ENCODE measurements at regions not wholly inside any gene's neighbourhood (a gene's known extent, or its start where the extent isn't known, plus 50 kb on each side); places are given as distances from the start of the nearest gene placed in this dataset.
"Not testable (repeated sequence)": the region's sequence is repeated elsewhere in the genome, so short reads cannot be mapped to it uniquely, and the experiment has no call there.

GRCh38 chr1:38662126-38662525 is 197.4 kb downstream of the RRAGC start:
- no peak for DNase-seq
- Mint-ChIP-seq H3K27ac (no peak overlapping the region), H3K9me3 (peaks cover 2 to 8% of the 10 kb centered on the region in 2 donors), H3K36me3 (ENCODE audit: insufficient read depth) (no peaks in the 10 kb centered on the region), H3K4me1 (ENCODE audit: low read depth in 2 of 2) (no peaks in the 10 kb centered on the region), H3K27me3 (peaks cover 62 to 68% of the 10 kb centered on the region in 2 donors), H3K4me3 (no peak overlapping the region)
- ATAC-seq (replicated peaks), result no peak

- Mint-ChIP-seq H3K4me3 (no peak overlapping the region), H3K36me3 (ENCODE audit: insufficient read depth) (peaks cover 3% of the 10 kb centered on the region), H3K4me1 (ENCODE audit: low read depth in 2 of 2) (no peaks in the 10 kb centered on the region), H3K9me3 (peaks cover 0 to 2% of the 10 kb centered on the region in 2 donors), H3K27me3 (peaks cover 75 to 79% of the 10 kb centered on the region in 2 donors), H3K27ac (no peak overlapping the region)
- DNase-seq, result no peak
- ATAC-seq (replicated peaks), result no peak
Observed at GRCh38 chr1:38658883-38659282, 200.7 kb downstream of the RRAGC start.

GRCh38 chr1:38657873-38658272 is 201.7 kb downstream of the RRAGC start:
- no peak overlapping the region for H3K27ac Mint-ChIP-seq
- ATAC-seq (replicated peaks) (no peak), DNase-seq (no peak)
- H3K9me3 Mint-ChIP-seq, result peaks cover 0 to 2% of the 10 kb centered on the region in 2 donors
- H3K4me3 Mint-ChIP-seq, result no peak overlapping the region
- peaks cover 75 to 76% of the 10 kb centered on the region in 2 donors for H3K27me3 Mint-ChIP-seq
- peaks cover 3% of the 10 kb centered on the region for H3K36me3 Mint-ChIP-seq (ENCODE audit: insufficient read depth)
- no peaks in the 10 kb centered on the region for H3K4me1 Mint-ChIP-seq (ENCODE audit: low read depth in 2 of 2)

GRCh38 chr1:38657207-38657840 is 202.2 kb downstream of the RRAGC start:
- H3K4me1 Mint-ChIP-seq (ENCODE audit: low read depth in 2 of 2), result no peaks in the 10 kb centered on the region
- no peak overlapping the region for H3K27ac Mint-ChIP-seq
- peaks cover 75 to 78% of the 10 kb centered on the region in 2 donors for H3K27me3 Mint-ChIP-seq
- DNase-seq (no peak), ATAC-seq (replicated peaks) (no peak)
- H3K9me3 Mint-ChIP-seq, result peaks cover 0 to 2% of the 10 kb centered on the region in 2 donors
- H3K36me3 Mint-ChIP-seq (ENCODE audit: insufficient read depth), result peaks cover 3% of the 10 kb centered on the region
- no peak overlapping the region for H3K4me3 Mint-ChIP-seq

- Mint-ChIP-seq H3K27me3 (peaks cover 75 to 79% of the 10 kb centered on the region in 2 donors), H3K9me3 (peaks cover 0 to 2% of the 10 kb centered on the region in 2 donors), H3K36me3 (ENCODE audit: insufficient read depth) (peaks cover 3% of the 10 kb centered on the region), H3K27ac (no peak overlapping the region), H3K4me1 (ENCODE audit: low read depth in 2 of 2) (no peaks in the 10 kb centered on the region), H3K4me3 (no peak overlapping the region)
- ATAC-seq (replicated peaks), result no peak
- DNase-seq, result no peak
Observed at GRCh38 chr1:38656726-38657125, 202.8 kb downstream of the RRAGC start.

- peaks cover 3% of the 10 kb centered on the region for H3K36me3 Mint-ChIP-seq (ENCODE audit: insufficient read depth)
- H3K4me1 Mint-ChIP-seq (ENCODE audit: low read depth in 2 of 2), result no peaks in the 10 kb centered on the region
- H3K27me3 Mint-ChIP-seq, result peaks cover 69 to 92% of the 10 kb centered on the region in 2 donors
- H3K9me3 Mint-ChIP-seq, result no peaks in the 10 kb centered on the region
- H3K27ac Mint-ChIP-seq, result no peak overlapping the region
- ATAC-seq (replicated peaks) (no peak), DNase-seq (no peak)
- no peak overlapping the region for H3K4me3 Mint-ChIP-seq
Observed at GRCh38 chr1:38652217-38652616, 207.4 kb downstream of the RRAGC start.

- Mint-ChIP-seq H3K9me3 (no peaks in the 10 kb centered on the region), H3K36me3 (ENCODE audit: insufficient read depth) (no peaks in the 10 kb centered on the region), H3K27ac (no peak overlapping the region), H3K27me3 (peaks cover 63 to 86% of the 10 kb centered on the region in 2 donors), H3K4me3 (no peak overlapping the region), H3K4me1 (ENCODE audit: low read depth in 2 of 2) (no peaks in the 10 kb centered on the region)
- ATAC-seq (replicated peaks) (no peak), DNase-seq (no peak)
Observed at GRCh38 chr1:38651669-38652068, 207.9 kb downstream of the RRAGC start.

GRCh38 chr1:38648417-38648816 is 211.2 kb downstream of the RRAGC start:
- H3K27me3 Mint-ChIP-seq, result peaks cover 37 to 73% of the 10 kb centered on the region in 2 donors
- DNase-seq, result no peak

GRCh38 chr1:38647341-38647740 is 212.2 kb downstream of the RRAGC start:
- H3K9me3 Mint-ChIP-seq; DNase-seq; H3K4me1 Mint-ChIP-seq (ENCODE audit: low read depth in 2 of 2); H3K27ac Mint-ChIP-seq; H3K4me3 Mint-ChIP-seq; ATAC-seq (replicated peaks); H3K36me3 Mint-ChIP-seq (ENCODE audit: insufficient read depth): not testable (repeated sequence)
- peaks cover 31 to 67% of the 10 kb centered on the region in 2 donors for H3K27me3 Mint-ChIP-seq

More at GRCh38 chr1:38648417-38648816, 211.2 kb downstream of the RRAGC start:
- no peak overlapping the region for H3K4me3 Mint-ChIP-seq
- no peaks in the 10 kb centered on the region for H3K4me1 Mint-ChIP-seq (ENCODE audit: low read depth in 2 of 2)
- no peak for ATAC-seq (replicated peaks)
- no peaks in the 10 kb centered on the region for H3K36me3 Mint-ChIP-seq (ENCODE audit: insufficient read depth)
- H3K27ac Mint-ChIP-seq, result no peak overlapping the region
- no peaks in the 10 kb centered on the region for H3K9me3 Mint-ChIP-seq

- peaks cover 2 to 7% of the 10 kb centered on the region in 2 donors for H3K9me3 Mint-ChIP-seq
- peaks cover 18 to 59% of the 10 kb centered on the region in 2 donors for H3K27me3 Mint-ChIP-seq
- no peaks in the 10 kb centered on the region for H3K36me3 Mint-ChIP-seq (ENCODE audit: insufficient read depth)
- no peak overlapping the region for H3K4me3 Mint-ChIP-seq
- DNase-seq (no peak), ATAC-seq (replicated peaks) (no peak)
- no peaks in the 10 kb centered on the region for H3K4me1 Mint-ChIP-seq (ENCODE audit: low read depth in 2 of 2)
- no peak overlapping the region for H3K27ac Mint-ChIP-seq
Observed at GRCh38 chr1:38644092-38644491, 215.5 kb downstream of the RRAGC start.

GRCh38 chr1:38641661-38642060 is 217.9 kb downstream of the RRAGC start:
- no peaks in the 10 kb centered on the region for H3K36me3 Mint-ChIP-seq (ENCODE audit: insufficient read depth)
- H3K27me3 Mint-ChIP-seq, result peaks cover 29 to 66% of the 10 kb centered on the region in 2 donors
- no peak overlapping the region for H3K4me3 Mint-ChIP-seq

GRCh38 chr1:38640371-38640770 is 219.2 kb downstream of the RRAGC start:
- no peak for ATAC-seq (replicated peaks)
- no peak overlapping the region for H3K27ac Mint-ChIP-seq
- H3K4me1 Mint-ChIP-seq (ENCODE audit: low read depth in 2 of 2), result no peaks in the 10 kb centered on the region
- no peak overlapping the region for H3K4me3 Mint-ChIP-seq
- peaks cover 2 to 7% of the 10 kb centered on the region in 2 donors for H3K9me3 Mint-ChIP-seq
- H3K27me3 Mint-ChIP-seq, result peaks cover 40 to 77% of the 10 kb centered on the region in 2 donors
- no peak for DNase-seq
- H3K36me3 Mint-ChIP-seq (ENCODE audit: insufficient read depth), result no peaks in the 10 kb centered on the region

More at GRCh38 chr1:38641661-38642060, 217.9 kb downstream of the RRAGC start:
- H3K9me3 Mint-ChIP-seq, result peaks cover 2 to 7% of the 10 kb centered on the region in 2 donors
- DNase-seq, result no peak
- H3K4me1 Mint-ChIP-seq (ENCODE audit: low read depth in 2 of 2), result no peaks in the 10 kb centered on the region
- ATAC-seq (replicated peaks), result no peak
- no peak overlapping the region for H3K27ac Mint-ChIP-seq

- Mint-ChIP-seq H3K27ac (no peak overlapping the region), H3K36me3 (ENCODE audit: insufficient read depth) (no peaks in the 10 kb centered on the region), H3K4me1 (ENCODE audit: low read depth in 2 of 2) (no peaks in the 10 kb centered on the region), H3K4me3 (no peak overlapping the region), H3K9me3 (peaks cover 0 to 2% of the 10 kb centered on the region in 2 donors), H3K27me3 (peaks cover 27 to 42% of the 10 kb centered on the region in 2 donors)
- DNase-seq, result no peak
- no peak for ATAC-seq (replicated peaks)
Observed at GRCh38 chr1:38628241-38628640, 231.3 kb downstream of the RRAGC start.

- no peaks in the 10 kb centered on the region for H3K4me1 Mint-ChIP-seq (ENCODE audit: low read depth in 2 of 2)
- peaks cover 0 to 2% of the 10 kb centered on the region in 2 donors for H3K9me3 Mint-ChIP-seq
- no peak for ATAC-seq (replicated peaks)
- DNase-seq, result no peak
- no peak overlapping the region for H3K4me3 Mint-ChIP-seq
- H3K27me3 Mint-ChIP-seq, result peaks cover 14 to 21% of the 10 kb centered on the region in 2 donors
- no peaks in the 10 kb centered on the region for H3K36me3 Mint-ChIP-seq (ENCODE audit: insufficient read depth)
- H3K27ac Mint-ChIP-seq, result no peak overlapping the region
Observed at GRCh38 chr1:38625939-38626338, 233.6 kb downstream of the RRAGC start.
